SK-N-SH (cell line): ENCODE measurements at regions not wholly inside any gene's neighbourhood (a gene's known extent, or its start where the extent isn't known, plus 50 kb on each side); places are given as distances from the start of the nearest gene placed in this dataset.

ENCODE experiments used
- EP300 ChIP-seq, 2 experiments: IDR thresholded peaks; 2 replicates each; pipeline versions ENCODE4 v1.4.0 to v1.6.1; 2012; ENCODE audit warnings: borderline replicate concordance in 1 of 2, low read depth in 1 of 2, low read length in 1 of 2
- NFIC ChIP-seq: IDR thresholded peaks from 2 replicates; pipeline ENCODE4 v1.4.0; 2012; ENCODE audit warnings: borderline replicate concordance
- POLR2AphosphoS5 ChIP-seq: IDR thresholded peaks from 2 replicates; pipeline ENCODE4 v1.6.1; 2012; ENCODE audit warnings: low read depth, low read length
- RCOR1 ChIP-seq: fragments of 150-350 bp; IDR thresholded peaks from 2 replicates; pipeline ENCODE4 v1.6.1; 2017; ENCODE audit warnings: antibody characterized with exemption, low read length
- RXRA ChIP-seq: IDR thresholded peaks from 2 replicates; pipeline ENCODE4 v1.4.0; 2012; ENCODE audit warnings: low read depth, mild to moderate bottlenecking, borderline replicate concordance
- TCF12 ChIP-seq: IDR thresholded peaks from 2 replicates; pipeline ENCODE4 v1.4.0; 2012
- TF ChIP-seq, protein P1 (sequence below): fragments of 200-600 bp; sonication (generic); IDR thresholded peaks from 2 replicates; pipeline ENCODE4 v1.6.1; 2017; ENCODE audit warnings: antibody characterized with exemption, mild to moderate bottlenecking, moderate library complexity
- TF ChIP-seq, protein P2 (sequence below): IDR thresholded peaks from 2 replicates; pipeline ENCODE4 v1.4.0; 2012; ENCODE audit warnings: low read depth, borderline replicate concordance
- TF ChIP-seq, protein P3 (sequence below): IDR thresholded peaks from 2 replicates; pipeline ENCODE4 v1.6.1; 2012; ENCODE audit warnings: mild to moderate bottlenecking, low read depth, low read length, moderate library complexity
- TF ChIP-seq, protein P4 (sequence below): IDR thresholded peaks from 2 replicates; pipeline ENCODE4 v1.4.0; 2012; ENCODE audit warnings: low read depth

DNA sequence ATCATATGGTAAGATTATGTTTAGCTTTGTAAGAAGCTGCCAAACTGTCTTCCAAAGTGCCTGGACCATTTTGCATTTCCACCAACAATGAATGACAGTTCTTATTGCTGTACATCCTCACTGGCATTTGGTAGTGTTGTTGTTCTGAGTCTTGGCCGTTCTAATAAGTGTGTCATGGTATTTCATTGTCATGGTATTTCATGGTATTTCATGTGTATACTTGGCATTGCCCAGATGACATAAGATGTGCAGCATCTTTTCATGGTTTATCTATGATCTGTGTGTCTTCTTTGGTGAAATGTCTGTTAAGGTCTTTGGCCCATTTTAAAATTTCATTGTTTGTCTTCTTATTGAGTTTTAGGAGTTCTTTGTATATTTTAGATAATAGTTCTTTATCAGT is 224.4 kb downstream of the BCAS1 start:
- TF ChIP-seq, protein P1, sequence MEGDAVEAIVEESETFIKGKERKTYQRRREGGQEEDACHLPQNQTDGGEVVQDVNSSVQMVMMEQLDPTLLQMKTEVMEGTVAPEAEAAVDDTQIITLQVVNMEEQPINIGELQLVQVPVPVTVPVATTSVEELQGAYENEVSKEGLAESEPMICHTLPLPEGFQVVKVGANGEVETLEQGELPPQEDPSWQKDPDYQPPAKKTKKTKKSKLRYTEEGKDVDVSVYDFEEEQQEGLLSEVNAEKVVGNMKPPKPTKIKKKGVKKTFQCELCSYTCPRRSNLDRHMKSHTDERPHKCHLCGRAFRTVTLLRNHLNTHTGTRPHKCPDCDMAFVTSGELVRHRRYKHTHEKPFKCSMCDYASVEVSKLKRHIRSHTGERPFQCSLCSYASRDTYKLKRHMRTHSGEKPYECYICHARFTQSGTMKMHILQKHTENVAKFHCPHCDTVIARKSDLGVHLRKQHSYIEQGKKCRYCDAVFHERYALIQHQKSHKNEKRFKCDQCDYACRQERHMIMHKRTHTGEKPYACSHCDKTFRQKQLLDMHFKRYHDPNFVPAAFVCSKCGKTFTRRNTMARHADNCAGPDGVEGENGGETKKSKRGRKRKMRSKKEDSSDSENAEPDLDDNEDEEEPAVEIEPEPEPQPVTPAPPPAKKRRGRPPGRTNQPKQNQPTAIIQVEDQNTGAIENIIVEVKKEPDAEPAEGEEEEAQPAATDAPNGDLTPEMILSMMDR = no peak
- no peak for TF ChIP-seq POLR2AphosphoS5
- no peak for TF ChIP-seq TCF12
- TF ChIP-seq RXRA = no peak
- TF ChIP-seq, protein P2, sequence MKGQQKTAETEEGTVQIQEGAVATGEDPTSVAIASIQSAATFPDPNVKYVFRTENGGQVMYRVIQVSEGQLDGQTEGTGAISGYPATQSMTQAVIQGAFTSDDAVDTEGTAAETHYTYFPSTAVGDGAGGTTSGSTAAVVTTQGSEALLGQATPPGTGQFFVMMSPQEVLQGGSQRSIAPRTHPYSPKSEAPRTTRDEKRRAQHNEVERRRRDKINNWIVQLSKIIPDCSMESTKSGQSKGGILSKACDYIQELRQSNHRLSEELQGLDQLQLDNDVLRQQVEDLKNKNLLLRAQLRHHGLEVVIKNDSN = no peak
- TF ChIP-seq, protein P3, sequence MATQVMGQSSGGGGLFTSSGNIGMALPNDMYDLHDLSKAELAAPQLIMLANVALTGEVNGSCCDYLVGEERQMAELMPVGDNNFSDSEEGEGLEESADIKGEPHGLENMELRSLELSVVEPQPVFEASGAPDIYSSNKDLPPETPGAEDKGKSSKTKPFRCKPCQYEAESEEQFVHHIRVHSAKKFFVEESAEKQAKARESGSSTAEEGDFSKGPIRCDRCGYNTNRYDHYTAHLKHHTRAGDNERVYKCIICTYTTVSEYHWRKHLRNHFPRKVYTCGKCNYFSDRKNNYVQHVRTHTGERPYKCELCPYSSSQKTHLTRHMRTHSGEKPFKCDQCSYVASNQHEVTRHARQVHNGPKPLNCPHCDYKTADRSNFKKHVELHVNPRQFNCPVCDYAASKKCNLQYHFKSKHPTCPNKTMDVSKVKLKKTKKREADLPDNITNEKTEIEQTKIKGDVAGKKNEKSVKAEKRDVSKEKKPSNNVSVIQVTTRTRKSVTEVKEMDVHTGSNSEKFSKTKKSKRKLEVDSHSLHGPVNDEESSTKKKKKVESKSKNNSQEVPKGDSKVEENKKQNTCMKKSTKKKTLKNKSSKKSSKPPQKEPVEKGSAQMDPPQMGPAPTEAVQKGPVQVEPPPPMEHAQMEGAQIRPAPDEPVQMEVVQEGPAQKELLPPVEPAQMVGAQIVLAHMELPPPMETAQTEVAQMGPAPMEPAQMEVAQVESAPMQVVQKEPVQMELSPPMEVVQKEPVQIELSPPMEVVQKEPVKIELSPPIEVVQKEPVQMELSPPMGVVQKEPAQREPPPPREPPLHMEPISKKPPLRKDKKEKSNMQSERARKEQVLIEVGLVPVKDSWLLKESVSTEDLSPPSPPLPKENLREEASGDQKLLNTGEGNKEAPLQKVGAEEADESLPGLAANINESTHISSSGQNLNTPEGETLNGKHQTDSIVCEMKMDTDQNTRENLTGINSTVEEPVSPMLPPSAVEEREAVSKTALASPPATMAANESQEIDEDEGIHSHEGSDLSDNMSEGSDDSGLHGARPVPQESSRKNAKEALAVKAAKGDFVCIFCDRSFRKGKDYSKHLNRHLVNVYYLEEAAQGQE = no peak
- TF ChIP-seq, protein P4, sequence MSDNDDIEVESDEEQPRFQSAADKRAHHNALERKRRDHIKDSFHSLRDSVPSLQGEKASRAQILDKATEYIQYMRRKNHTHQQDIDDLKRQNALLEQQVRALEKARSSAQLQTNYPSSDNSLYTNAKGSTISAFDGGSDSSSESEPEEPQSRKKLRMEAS = no peak
- TF ChIP-seq NFIC = no peak
- no peak for TF ChIP-seq EP300 (IDR thresholded peaks at IDR 0.05; ENCODE audit: borderline replicate concordance in 1 of 2, low read depth in 1 of 2, low read length in 1 of 2)
- no peak for TF ChIP-seq RCOR1
